ENCODE measurements at regions not wholly inside any gene's neighbourhood (a gene's known extent, or its start where the extent isn't known, plus 50 kb on each side); places are given as distances from the start of the nearest gene placed in this dataset.

DNA sequence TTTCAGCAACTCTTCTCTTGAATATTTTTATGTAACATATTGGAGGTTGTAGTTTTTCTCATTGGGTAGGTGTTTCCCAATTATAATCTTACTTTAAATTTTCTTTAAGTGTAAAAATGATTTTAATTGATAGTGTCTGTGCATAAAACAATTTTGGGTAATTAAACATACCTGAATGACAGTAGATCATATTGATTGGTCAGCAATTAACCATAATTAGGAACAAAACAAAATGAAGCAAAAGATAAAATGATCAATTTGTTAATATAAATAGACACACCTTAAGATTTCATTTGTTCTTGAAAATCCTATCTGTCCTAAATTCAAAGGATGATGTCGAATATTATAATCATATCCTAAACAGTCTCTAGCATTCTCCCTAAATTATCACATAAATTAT, 468.3 kb downstream of the PDZRN4 start:
- Histone ChIP-seq H3F3A (ENCODE audit: control insufficient read depth, insufficient read depth) (no peaks in the 10 kb centered on the region), H3K4me3 (ENCODE audit: low read length) (no peak overlapping the region), H3K79me2 (ENCODE audit: control insufficient read depth, low read length) (no peaks in the 10 kb centered on the region), H3K27me3 (ENCODE audit: control insufficient read depth, low read length) (no peaks in the 10 kb centered on the region), H3K36me3 (ENCODE audit: control insufficient read depth, low read length) (no peaks in the 10 kb centered on the region), H3K9me2 (replicated peaks; ENCODE audit: control insufficient read depth, low read length) (no peaks in the 10 kb centered on the region), H3K4me1 (ENCODE audit: control insufficient read depth, low read length) (no peaks in the 10 kb centered on the region), H3K27ac (ENCODE audit: low read depth, low read length) (no peak overlapping the region), H3K9me3 (ENCODE audit: control insufficient read depth, insufficient read depth, low read length) (no peaks in the 10 kb centered on the region), H3K4me2 (ENCODE audit: low read length) (no peak overlapping the region), H4K20me1 (ENCODE audit: control insufficient read depth, insufficient read depth, low read depth, low read length) (no peaks in the 10 kb centered on the region)
- TF ChIP-seq, protein P1, sequence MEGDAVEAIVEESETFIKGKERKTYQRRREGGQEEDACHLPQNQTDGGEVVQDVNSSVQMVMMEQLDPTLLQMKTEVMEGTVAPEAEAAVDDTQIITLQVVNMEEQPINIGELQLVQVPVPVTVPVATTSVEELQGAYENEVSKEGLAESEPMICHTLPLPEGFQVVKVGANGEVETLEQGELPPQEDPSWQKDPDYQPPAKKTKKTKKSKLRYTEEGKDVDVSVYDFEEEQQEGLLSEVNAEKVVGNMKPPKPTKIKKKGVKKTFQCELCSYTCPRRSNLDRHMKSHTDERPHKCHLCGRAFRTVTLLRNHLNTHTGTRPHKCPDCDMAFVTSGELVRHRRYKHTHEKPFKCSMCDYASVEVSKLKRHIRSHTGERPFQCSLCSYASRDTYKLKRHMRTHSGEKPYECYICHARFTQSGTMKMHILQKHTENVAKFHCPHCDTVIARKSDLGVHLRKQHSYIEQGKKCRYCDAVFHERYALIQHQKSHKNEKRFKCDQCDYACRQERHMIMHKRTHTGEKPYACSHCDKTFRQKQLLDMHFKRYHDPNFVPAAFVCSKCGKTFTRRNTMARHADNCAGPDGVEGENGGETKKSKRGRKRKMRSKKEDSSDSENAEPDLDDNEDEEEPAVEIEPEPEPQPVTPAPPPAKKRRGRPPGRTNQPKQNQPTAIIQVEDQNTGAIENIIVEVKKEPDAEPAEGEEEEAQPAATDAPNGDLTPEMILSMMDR (IDR thresholded peaks at IDR 0.05; ENCODE audit: low read depth, low read length, poor library complexity, severe bottlenecking), result no peak
- TF ChIP-seq EZH2phosphoT487 (IDR thresholded peaks at IDR 0.05; ENCODE audit: borderline replicate concordance, low read length), result no peak

- Histone ChIP-seq H3K9me2 (replicated peaks; ENCODE audit: control insufficient read depth, low read length) (no peaks in the 10 kb centered on the region), H3K79me2 (ENCODE audit: control insufficient read depth, low read length) (no peaks in the 10 kb centered on the region), H3F3A (ENCODE audit: control insufficient read depth, insufficient read depth) (no peaks in the 10 kb centered on the region), H3K36me3 (ENCODE audit: control insufficient read depth, low read length) (no peaks in the 10 kb centered on the region), H3K9me3 (ENCODE audit: control insufficient read depth, insufficient read depth, low read length) (no peaks in the 10 kb centered on the region), H4K20me1 (ENCODE audit: control insufficient read depth, insufficient read depth, low read depth, low read length) (no peaks in the 10 kb centered on the region), H3K27me3 (ENCODE audit: control insufficient read depth, low read length) (no peaks in the 10 kb centered on the region), H3K4me1 (ENCODE audit: control insufficient read depth, low read length) (no peaks in the 10 kb centered on the region), H3K27ac (ENCODE audit: low read depth, low read length) (no peak overlapping the region), H3K4me2 (ENCODE audit: low read length) (no peak overlapping the region), H3K4me3 (ENCODE audit: low read length) (no peak overlapping the region)
- TF ChIP-seq EZH2phosphoT487 (IDR thresholded peaks at IDR 0.05; ENCODE audit: borderline replicate concordance, low read length), result no peak
- TF ChIP-seq, protein P1 (IDR thresholded peaks at IDR 0.05; ENCODE audit: low read depth, low read length, poor library complexity, severe bottlenecking), result no peak
These were observed 465.5 kb downstream of the PDZRN4 start for GRCh38 chr12:41653386-41654326.

GRCh38 chr12:41652981-41653380, 464.9 kb downstream of the PDZRN4 start:
- H3K4me2 ChIP-seq (ENCODE audit: low read length), result no peak overlapping the region
- H3K79me2 ChIP-seq (ENCODE audit: control insufficient read depth, low read length), result no peaks in the 10 kb centered on the region
- H3K9me3 ChIP-seq (ENCODE audit: control insufficient read depth, insufficient read depth, low read length), result no peaks in the 10 kb centered on the region
- no peaks in the 10 kb centered on the region for H3K27me3 ChIP-seq (ENCODE audit: control insufficient read depth, low read length)
- H3K36me3 ChIP-seq (ENCODE audit: control insufficient read depth, low read length), result no peaks in the 10 kb centered on the region
- H3K27ac ChIP-seq (ENCODE audit: low read depth, low read length), result no peak overlapping the region
- no peaks in the 10 kb centered on the region for H3K4me1 ChIP-seq (ENCODE audit: control insufficient read depth, low read length)
- TF ChIP-seq, protein P1 (IDR thresholded peaks at IDR 0.05; ENCODE audit: low read depth, low read length, poor library complexity, severe bottlenecking), result no peak
- no peak for TF ChIP-seq EZH2phosphoT487 (IDR thresholded peaks at IDR 0.05; ENCODE audit: borderline replicate concordance, low read length)
- H4K20me1 ChIP-seq (ENCODE audit: control insufficient read depth, insufficient read depth, low read depth, low read length), result no peaks in the 10 kb centered on the region
- H3K9me2 ChIP-seq (replicated peaks; ENCODE audit: control insufficient read depth, low read length), result no peaks in the 10 kb centered on the region
- H3F3A ChIP-seq (ENCODE audit: control insufficient read depth, insufficient read depth), result no peaks in the 10 kb centered on the region
- H3K4me3 ChIP-seq (ENCODE audit: low read length), result no peak overlapping the region

Data from DOHH2 (cell line).